Non-pigmented ciliary epithelial cell (primary cell): ENCODE measurements at regions not wholly inside any gene's neighbourhood (a gene's known extent, or its start where the extent isn't known, plus 50 kb on each side); places are given as distances from the start of the nearest gene placed in this dataset.
"Not testable (repeated sequence)": the region's sequence is repeated elsewhere in the genome, so short reads cannot be mapped to it uniquely, and the experiment has no call there.

Source experiments
- DNase-seq: peaks from one replicate; pipeline ENCODE4 v3.0.0-alpha.2; 2010; ENCODE audit warnings: low read depth

DNA sequence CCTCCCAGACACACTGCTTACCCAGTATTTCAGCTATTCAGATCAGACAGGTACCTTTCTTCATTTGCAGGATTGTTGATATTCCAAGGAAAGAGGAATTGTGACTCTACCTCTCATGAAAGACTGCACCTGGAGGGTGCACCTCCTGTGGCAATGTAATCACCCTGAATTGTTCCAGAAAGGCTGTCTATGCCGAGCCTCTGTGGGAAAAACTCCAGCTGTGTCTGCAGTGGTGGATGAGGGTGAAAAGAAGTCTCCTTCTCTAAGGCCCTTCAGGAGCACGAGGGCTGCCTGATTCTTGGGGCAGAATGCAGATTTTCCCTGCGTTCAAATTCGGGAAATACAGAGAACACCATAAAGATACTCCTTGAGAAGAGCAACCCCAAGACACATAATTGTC, 108.2 kb upstream of the ADAMTS3 start:
- DNase-seq: no peak

DNA sequence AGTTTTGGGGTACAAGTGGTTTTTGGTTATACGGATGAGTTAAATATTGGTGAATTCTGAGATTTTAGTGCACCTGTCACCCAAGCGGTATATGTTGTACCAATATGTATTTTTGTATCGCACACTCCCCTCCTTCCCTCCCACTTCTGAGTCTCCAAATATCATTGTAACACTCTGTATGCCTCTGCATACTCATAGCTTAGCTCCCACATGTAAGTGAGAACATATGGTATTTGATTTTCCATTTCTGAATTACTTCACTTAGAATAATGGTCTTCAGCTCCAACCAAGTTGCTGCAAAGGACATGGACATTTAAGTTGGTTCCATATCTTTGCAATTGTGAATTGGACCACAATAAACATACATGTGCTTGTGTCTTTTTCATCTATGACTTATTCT, 103.0 kb upstream of the ADAMTS3 start:
- no peak for DNase-seq

DNA sequence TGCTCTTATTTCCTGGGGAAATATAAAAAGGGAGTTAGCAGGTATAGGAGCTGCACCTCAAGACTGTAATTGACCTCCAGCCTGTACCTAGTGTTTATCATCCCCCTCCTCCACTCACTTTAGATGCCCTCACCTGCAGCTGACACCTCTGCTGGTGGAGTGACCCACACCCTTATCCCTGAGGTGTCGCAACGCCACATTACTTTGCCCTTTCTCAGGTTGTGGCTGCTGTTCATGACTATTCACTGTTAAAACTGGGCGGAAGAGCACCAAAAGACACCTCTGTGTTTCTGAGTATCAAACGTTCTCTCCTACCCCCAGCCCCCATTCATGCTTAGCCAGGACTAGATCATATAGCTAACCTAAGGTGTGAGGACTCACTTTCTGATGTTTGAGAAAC, 101.5 kb upstream of the ADAMTS3 start:
- DNase-seq: no peak

DNA sequence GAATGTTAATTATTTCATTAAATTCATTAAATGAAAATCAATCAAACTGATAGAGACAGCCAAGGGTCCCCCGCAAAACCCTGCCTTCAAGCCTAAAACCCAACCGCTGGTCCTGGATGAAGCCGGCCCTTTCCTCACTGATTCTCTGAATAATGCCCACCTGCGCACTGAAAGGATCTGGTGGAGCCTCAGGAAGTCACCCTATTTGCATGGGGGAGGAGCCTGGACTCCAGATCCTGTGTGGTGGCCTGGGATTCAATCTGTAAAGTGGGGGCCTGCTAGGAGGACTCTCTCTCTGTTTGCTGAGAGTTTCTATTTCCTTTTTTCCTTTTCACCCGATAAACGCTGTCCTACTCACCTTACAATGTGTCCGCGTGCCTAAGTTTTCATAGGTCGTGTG, 97.9 kb upstream of the ADAMTS3 start:
- DNase-seq: no peak

DNA sequence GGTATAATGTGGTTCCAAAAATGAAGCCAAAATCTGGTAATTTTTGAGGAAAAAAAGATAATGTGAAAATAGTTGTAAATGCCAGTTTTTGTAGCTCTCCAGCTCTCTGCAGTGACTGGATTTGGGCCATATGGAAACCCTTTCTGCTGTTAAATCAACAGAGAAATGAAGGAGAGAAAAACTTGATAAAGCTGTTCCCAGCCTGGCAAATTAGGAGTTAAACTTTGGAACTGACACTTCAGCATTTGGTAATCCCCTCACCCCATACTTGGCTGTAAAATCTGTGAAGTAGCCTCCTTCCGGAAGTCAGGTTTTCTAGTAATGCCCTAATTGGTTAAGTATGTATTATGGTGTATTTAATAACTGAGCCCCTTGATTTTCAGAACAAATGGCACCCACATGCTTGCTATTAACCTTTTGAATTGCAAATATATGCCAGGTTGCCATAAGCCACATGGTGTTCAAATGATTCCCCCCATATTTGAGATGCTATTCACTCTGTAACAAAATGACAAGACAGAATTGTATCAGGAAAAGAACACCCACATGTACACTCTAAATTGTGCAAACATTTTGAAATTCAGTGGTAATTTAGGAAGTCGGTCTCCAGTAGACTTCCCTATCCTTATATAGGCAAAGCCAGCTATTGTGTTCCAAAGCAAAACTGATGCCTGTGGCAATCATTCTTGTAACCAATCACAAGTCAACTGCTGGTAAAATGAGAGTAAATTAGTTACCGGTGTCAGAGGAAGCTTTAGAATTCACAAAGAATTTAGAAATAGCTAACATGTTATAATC, 96.3 kb upstream of the ADAMTS3 start:
- no peak for DNase-seq

DNA sequence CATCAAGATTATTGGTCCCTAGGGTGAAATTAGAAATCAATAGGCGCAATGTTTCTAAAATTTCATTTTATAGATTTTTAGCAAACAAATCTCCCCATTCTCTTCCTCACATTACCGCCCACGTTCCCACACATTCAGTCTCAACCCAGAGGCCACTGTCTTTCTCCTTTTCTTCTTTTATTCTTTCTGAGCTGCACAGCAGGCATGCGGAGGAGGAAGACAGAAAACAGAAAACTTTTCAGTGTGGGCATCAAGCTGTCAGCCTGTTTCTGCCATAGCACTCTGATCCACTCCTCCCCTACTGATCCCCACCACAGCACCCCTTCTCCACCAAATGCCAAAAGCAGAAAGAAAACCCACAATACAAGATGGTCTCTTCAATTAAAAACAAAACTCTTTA, 94.8 kb upstream of the ADAMTS3 start:
- DNase-seq: no peak

DNA sequence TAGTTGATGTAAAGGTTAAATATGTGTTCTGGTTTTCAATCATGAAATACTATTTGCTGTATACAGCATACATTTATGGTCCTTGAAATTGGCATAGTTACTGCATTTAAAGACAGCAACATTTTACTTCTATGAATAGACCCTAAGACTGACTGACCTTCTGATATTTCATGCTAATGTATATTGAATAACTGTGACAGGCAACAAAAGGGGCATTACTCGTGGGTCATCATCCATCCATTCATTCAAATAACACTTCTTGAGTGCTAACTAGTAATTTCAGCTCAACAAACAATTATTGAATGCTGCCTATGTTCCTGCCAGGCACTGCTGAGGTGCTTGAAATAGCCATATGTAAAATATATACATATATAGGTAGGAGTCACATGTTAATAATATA, 92.8 kb upstream of the ADAMTS3 start:
- no peak for DNase-seq

DNA sequence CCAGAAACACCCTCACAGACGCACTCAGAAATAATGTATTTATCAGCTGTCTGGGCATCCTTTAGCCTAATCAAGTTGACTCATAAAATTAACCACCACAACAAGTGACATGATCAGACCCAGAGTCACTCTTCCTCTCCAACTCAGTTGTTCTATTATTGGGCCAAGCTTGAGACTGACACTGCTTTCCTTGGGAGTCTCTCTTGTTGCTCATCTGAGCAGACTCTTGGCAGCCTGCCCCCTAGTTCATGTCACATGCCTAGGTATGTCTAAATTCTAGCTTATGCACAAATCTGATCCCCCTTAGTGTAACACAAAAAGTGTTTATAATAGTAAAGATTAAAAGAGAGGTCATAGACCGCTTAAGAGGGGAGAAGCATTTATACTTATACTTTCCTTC, 72.6 kb upstream of the ADAMTS3 start:
- no peak for DNase-seq

DNA sequence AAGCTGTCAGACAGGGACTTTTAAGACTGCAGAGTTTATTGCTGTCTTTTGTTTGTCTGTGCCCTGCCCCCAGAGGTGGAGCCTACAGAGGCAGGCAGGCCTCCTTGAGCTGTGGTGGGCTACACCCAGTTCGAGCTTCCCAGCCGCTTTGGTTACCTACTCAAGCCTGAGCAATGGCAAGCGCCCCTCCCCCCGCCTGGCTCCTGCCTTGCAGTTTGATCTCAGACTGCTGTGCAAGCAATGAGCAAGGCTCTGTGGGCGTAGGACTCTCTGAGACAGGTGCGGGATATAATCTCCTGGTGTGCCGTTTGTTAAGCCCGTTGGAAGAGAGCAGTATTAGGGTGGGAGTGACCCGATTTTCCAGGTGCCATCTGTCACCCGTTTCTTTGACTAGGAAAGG, 67.8 kb upstream of the ADAMTS3 start:
- not testable (repeated sequence) for DNase-seq

DNA sequence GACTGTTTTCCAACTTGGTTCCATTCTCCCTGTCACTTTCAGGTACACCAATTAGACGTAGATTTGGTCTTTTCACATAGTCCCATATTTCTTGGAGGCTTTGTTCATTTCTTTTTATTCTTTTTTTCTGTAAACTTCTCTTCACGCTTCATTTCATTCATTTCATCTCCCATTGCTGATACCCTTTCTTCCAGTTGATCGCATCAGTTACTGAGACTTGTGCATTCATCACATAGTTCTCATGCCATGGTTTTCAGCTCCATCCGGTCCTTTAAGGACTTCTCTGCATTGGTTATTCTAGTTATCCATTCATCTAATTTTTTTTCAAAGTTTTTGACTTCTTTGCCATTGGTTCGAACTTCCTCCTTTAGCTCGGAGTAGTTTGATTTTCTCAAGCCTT, 66.9 kb upstream of the ADAMTS3 start:
- not testable (repeated sequence) for DNase-seq

DNA sequence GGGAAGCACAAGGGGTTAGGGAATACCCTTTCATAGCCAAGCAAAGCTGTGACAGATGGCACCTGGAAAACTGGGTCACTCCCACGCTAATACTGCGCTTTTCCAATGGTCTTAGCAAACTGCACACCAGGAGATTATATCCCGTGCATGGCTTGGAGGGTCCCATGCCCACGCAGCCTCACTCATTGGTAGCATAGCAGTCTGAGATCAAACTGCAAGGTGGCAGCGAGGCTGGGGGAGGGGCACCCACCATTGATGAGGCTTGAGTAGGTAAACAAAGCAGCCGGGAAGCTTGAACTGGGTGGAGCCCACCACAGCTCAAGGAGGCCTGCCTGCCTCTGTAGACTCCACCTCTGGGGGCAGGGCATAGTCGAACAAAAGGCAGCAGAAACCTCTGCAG, 63.2 kb upstream of the ADAMTS3 start:
- DNase-seq: not testable (repeated sequence)

DNA sequence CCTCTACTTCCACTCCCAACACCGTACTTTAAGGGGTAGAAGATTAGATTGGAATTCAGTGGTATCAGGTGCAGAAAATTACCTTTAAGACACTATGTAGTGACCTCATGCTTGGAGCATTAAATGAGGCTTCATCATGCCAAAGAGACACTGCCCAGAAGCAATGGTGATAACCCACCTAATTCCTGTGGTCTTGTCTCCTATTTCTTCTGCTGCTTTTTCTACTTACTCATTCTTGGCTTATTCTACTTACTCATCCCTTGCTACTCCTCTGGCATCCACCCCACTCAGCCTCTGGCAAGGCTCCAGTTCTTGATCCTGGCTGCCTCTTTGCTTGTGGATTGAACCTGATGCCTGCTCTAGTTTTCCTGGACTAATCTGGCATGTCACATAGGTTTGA, 62.3 kb upstream of the ADAMTS3 start:
- peak; percentile 83 for DNase-seq

DNA sequence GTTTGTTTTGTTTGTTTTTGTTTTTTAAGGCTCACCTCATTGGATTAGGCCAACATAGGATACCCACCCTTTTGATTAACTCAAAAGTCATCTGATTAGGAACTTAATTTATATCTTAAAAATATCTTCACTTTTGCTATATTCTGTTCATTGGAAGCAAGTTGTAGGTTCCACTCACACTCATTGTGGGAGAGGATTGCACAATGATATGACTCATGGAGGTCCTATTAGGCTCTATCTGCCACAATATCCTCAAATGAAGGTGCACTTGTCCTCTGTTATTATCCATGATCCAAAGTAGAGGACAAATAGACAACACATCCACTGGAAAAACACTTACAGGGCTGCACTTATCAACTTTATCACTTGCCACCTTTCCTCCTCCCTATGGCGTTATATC, 60.5 kb upstream of the ADAMTS3 start:
- no peak for DNase-seq

DNA sequence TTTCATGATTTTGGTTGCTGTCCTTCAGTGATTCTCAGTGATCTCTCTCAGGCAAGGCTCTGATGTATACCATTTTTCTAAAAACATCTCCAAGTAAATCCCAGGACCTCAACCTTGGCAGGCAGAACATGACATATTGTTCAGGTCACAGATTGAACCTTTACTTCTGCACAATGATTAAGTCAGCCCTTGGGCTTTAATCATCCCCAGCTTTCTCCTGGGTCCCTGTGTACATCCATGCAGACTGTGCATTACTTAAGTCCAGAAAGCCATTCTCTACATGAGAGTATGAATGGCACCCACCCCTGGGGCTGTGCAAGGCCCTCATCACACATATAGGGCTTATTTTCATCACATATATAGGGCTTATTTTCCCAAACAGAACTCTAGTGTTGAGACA, 58.7 kb upstream of the ADAMTS3 start:
- no peak for DNase-seq
